AG10803 (cell line): ENCODE measurements at regions not wholly inside any gene's neighbourhood (a gene's known extent, or its start where the extent isn't known, plus 50 kb on each side); places are given as distances from the start of the nearest gene placed in this dataset.
"Not testable (repeated sequence)": the region's sequence is repeated elsewhere in the genome, so short reads cannot be mapped to it uniquely, and the experiment has no call there.

Source experiments
- DNase-seq: peaks from one replicate; pipeline ENCODE4 v3.0.0; 2010; ENCODE audit warnings: low read depth
- H3K4me3 ChIP-seq: 2 replicates; pipeline ENCODE4 v1.5.1; 2011; ENCODE audit warnings: mild to moderate bottlenecking, low read length, control low read depth
- CTCF ChIP-seq: conservative IDR thresholded peaks from 2 replicates; pipeline ENCODE4 v1.5.1; 2011; ENCODE audit warnings: mild to moderate bottlenecking, low read length, control low read depth, inconsistent platforms

GRCh38 chr6:134748484-134748883 is 201.4 kb downstream of the ALDH8A1 start:
- H3K4me3 ChIP-seq = no peak overlapping the region
- DNase-seq = no peak
- TF ChIP-seq CTCF = no peak

GRCh38 chr6:134747197-134747596 is 202.7 kb downstream of the ALDH8A1 start:
- H3K4me3 ChIP-seq, DNase-seq: not testable (repeated sequence)

- TF ChIP-seq CTCF = no peak
- no peak for DNase-seq
- H3K4me3 ChIP-seq = no peak overlapping the region
Measured at GRCh38 chr6:134746140-134746539, 203.8 kb downstream of the ALDH8A1 start.

- not testable (repeated sequence) for H3K4me3 ChIP-seq, DNase-seq
Measured at GRCh38 chr6:134745192-134745591, 204.7 kb downstream of the ALDH8A1 start.

GRCh38 chr6:134744301-134744700 is 205.6 kb downstream of the ALDH8A1 start:
- no peak for TF ChIP-seq CTCF
- peak; percentile 8 for DNase-seq
- H3K4me3 ChIP-seq = no peak overlapping the region

- no peak overlapping the region for H3K4me3 ChIP-seq
- TF ChIP-seq CTCF = 0 out of 2 replicates have a peak, but pooled peaks have one; percentile 4
- no peak for DNase-seq
Measured at GRCh38 chr6:134741200-134741536, 208.7 kb downstream of the ALDH8A1 start.

- TF ChIP-seq CTCF = no peak
- no peak overlapping the region for H3K4me3 ChIP-seq
- peak; percentile 4 for DNase-seq
Measured at GRCh38 chr6:134740473-134741199, 209.3 kb downstream of the ALDH8A1 start.

GRCh38 chr6:134740027-134740373 is 209.9 kb downstream of the ALDH8A1 start:
- H3K4me3 ChIP-seq = no peak overlapping the region
- DNase-seq = no peak
- no peak for TF ChIP-seq CTCF
